ENCODE measurements at regions not wholly inside any gene's neighbourhood (a gene's known extent, or its start where the extent isn't known, plus 50 kb on each side); places are given as distances from the start of the nearest gene placed in this dataset.
"Not testable (repeated sequence)": the region's sequence is repeated elsewhere in the genome, so short reads cannot be mapped to it uniquely, and the experiment has no call there.

GRCh38 chr14:98006008-98006407, 1208.8 kb downstream of the VRK1 start:
- no peak for TF ChIP-seq CTCF (conservative IDR thresholded peaks at IDR 0.05; ENCODE audit: low read depth, low read length)
- no peak for DNase-seq (ENCODE audit: low read depth)
- H3K4me3 ChIP-seq (ENCODE audit: low read depth, low read length), result no peak overlapping the region

- DNase-seq (ENCODE audit: low read depth), result no peak
- TF ChIP-seq CTCF (conservative IDR thresholded peaks at IDR 0.05; ENCODE audit: low read depth, low read length), result no peak
Observed at GRCh38 chr14:98008381-98009113, 1211.4 kb downstream of the VRK1 start.

GRCh38 chr14:98009177-98009576, 1212.0 kb downstream of the VRK1 start:
- not testable (repeated sequence) for DNase-seq (ENCODE audit: low read depth); H3K4me3 ChIP-seq (ENCODE audit: low read depth, low read length)

More at GRCh38 chr14:98008381-98009113, 1211.4 kb downstream of the VRK1 start:
- no peak overlapping the region for H3K4me3 ChIP-seq (ENCODE audit: low read depth, low read length)

GRCh38 chr14:98010784-98011183, 1213.6 kb downstream of the VRK1 start:
- no peak for DNase-seq (ENCODE audit: low read depth)
- H3K4me3 ChIP-seq (ENCODE audit: low read depth, low read length), result no peak overlapping the region
- no peak for TF ChIP-seq CTCF (conservative IDR thresholded peaks at IDR 0.05; ENCODE audit: low read depth, low read length)

GRCh38 chr14:98014851-98015615, 1217.9 kb downstream of the VRK1 start:
- no peak for DNase-seq (ENCODE audit: low read depth)
- no peak overlapping the region for H3K4me3 ChIP-seq (ENCODE audit: low read depth, low read length)
- TF ChIP-seq CTCF (conservative IDR thresholded peaks at IDR 0.05; ENCODE audit: low read depth, low read length), result no peak

GRCh38 chr14:98015921-98016320, 1218.7 kb downstream of the VRK1 start:
- no peak overlapping the region for H3K4me3 ChIP-seq (ENCODE audit: low read depth, low read length)
- no peak for TF ChIP-seq CTCF (conservative IDR thresholded peaks at IDR 0.05; ENCODE audit: low read depth, low read length)
- no peak for DNase-seq (ENCODE audit: low read depth)

- no peak for DNase-seq (ENCODE audit: low read depth)
- no peak overlapping the region for H3K4me3 ChIP-seq (ENCODE audit: low read depth, low read length)
- TF ChIP-seq CTCF (conservative IDR thresholded peaks at IDR 0.05; ENCODE audit: low read depth, low read length), result no peak
Observed at GRCh38 chr14:98018628-98019027, 1221.4 kb downstream of the VRK1 start.

All from epithelial cell of proximal tubule (primary cell).